Stimulated activated CD4-positive, alpha-beta T cell treated with anti-CD3 and anti-CD28 coated beads, Interleukin-4, amount 100 ng/mL, for 4 hours (primary cell): ENCODE measurements at regions not wholly inside any gene's neighbourhood (a gene's known extent, or its start where the extent isn't known, plus 50 kb on each side); places are given as distances from the start of the nearest gene placed in this dataset.

ENCODE experiments used
- DNase-seq, 2 experiments: peaks; one replicate each; pipeline ENCODE4 v3.0.0-alpha.2; 2020

DNA sequence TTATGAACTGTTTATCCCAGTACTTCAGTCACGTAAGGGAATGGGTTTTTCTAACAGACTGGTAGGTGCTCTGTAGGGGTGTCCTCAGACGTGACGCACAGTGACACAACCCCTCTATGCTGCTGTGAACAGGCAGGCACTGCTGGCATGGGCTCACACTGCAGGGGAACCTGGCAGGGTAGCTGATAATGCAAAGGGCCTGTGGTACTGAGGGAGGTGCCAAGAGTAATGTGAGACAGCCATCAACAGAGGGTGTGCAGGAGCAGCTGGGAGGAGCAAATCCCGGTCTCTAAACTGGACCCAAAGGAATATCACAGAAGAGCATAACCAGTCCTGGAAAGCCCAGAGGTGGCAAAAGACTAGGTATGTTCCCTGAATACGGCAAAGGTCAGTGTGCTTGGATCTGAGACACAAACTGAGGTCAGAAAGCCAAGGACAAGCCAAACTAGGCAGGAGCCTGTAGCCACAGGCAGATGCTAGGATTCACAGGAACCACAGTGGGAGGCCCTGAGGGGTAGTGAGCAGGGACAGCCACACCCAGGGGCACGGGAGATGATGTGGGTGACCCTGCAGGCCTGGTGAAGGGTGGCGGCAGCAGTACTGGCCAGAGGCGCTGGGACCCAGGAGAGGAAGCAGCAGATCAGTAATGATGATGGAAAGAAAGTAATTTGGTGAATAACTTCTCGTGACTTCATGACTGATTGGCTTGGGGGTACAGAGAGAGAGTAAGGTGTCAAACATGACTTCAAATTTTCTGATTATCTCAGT lies 248.1 kb upstream of the CHRNA7 start:
- DNase-seq = no peak

DNA sequence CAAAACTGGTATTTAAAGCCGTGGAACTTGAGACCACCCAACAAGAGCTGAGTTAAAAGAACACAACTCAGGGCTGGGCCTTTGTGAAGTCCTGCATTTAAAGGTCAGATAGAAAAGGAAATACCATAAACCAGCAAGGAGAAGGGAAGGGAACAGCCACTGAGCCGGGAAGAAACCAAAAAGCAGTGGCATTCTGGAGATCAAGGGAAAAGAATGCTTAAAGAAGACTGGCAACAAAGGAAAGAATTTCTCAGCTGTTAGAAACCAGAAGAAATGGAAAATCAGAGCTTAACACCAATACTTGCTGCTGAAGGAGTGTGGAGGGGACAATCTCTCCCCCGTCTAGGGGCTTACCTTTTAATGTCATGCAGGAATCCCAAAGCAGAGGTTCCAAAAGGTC lies 247.4 kb upstream of the CHRNA7 start:
- no peak for DNase-seq

DNA sequence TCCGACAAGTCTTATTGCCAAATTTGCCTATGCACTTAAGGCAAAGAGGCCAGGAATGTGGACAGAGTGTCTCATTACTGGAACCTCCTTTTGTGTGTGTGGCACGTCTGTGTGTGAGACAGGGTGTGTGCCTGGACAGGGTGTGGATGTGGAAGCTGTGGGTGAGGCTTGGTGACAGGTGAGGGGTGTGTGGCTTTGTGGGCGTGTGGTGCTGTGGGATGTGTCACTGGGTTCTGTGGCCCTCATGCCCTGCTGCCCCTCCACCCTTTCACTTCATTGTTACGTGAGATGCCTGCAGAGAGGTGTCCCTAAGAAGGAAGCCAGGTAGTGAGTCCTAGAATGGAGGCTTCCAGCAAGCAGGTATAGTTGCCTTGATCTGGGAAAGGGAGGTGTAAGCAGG lies 244.0 kb upstream of the CHRNA7 start:
- DNase-seq = no peak

DNA sequence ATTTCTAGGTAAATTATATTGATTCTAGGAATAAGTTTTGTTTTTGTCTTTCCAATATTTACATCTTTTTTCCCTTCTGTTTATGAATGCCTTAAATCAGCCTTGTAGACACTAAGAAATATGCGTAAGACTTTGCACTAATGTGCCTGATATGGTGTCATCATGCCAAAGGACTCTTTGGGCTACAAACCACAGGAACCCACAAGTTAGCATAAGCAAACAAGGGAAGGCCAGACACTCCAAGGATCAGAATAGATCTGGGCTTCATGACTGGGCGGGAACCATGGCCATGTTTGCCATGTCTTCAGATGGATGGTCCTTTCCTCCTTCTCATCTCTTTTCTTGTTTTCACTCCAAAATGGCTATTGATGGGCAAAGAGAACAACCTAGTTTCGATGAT lies 242.2 kb upstream of the CHRNA7 start:
- no peak for DNase-seq

DNA sequence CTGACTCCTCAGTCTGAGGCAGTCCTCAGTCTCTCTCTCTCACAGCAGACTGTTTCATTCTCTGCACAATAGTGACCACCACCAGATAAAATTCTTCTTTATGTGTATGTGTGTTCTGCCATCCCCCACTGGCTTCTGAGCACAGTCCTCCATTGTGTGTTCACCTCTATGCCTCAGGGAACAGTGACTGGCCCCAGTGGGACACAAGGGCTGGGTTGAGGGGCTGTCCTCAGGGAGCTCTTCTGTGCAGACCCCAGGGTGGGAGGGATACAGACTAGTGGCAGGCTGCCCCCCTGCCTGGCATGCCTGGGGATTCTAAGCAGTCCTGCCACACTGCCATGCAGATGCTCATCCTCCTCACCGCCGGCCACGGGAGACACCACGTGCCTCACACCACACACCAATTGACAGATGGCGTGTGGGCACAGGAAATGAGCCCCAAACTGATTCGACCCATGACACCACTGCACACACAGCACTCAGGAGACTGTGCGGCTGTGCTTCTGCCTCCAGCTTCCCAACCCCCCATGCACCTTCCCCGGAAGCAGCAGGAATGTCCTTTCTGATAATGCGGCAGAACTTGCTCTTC lies 237.6 kb upstream of the CHRNA7 start:
- DNase-seq = no peak

DNA sequence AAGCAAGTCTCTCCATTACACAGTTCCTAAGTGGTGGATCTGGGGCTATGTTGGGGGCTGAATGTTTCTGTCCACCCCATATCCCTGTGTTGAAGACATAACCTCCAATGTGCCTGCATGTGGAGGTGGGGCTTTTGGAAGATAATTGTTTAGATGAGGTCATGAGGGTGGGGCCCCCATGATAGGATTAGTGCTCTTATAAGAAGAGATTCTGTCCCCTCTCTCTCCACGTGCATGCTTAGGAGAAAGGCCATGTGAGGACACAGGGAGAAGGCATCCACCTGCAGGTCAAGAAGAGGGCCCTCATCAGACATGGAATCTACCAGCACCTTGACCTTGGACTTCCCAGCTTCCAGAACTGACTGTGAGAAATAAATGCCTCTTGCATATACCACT lies 231.0 kb upstream of the CHRNA7 start:
- no peak for DNase-seq

DNA sequence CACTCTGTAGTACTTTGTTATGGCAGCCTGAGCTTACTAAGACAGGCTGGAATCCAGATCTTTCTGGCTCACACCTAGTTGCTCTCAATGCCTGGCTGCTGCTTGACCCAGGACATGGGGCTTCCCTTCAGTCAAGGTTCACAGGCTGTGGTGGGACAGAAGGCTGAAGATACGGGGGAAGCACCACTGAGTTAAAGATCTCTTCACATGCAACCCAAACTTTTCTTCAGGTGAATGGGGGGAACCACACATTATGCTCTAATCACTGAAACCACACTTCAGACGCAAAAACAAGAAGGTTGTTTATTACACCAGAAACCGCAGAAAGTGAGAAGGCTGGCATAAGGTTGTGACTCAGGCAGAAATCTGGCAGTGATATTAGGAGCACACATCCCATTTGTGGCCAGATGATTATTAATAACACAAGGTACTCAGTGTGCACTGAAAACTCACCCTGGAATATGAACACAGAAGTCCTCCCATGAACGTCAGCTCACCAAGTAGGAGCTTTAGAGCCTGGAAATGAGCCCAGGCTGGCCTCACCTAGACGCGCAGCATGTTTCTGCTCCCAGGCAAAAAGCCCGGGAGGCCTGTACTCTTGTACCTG lies 230.5 kb upstream of the CHRNA7 start:
- DNase-seq = no peak

DNA sequence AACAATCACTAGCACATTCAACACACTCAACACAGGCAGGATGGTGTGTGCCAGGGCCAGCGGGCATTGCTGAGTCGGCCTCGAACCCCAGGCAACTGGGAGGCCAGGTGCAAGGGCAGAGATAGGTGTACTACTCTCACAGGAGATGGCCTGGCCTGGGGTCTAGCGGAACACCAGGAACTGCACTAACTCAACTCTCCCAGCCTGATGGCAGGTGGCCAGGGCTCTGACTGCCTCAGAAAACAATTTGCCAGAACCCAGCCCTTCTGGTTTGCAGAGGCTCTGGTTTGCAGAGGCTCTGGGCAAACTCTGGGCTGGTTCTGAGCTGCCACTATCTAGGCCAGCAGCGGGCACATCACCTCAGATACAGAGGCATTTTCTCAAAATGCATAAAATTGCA lies 229.2 kb upstream of the CHRNA7 start:
- no peak for DNase-seq

DNA sequence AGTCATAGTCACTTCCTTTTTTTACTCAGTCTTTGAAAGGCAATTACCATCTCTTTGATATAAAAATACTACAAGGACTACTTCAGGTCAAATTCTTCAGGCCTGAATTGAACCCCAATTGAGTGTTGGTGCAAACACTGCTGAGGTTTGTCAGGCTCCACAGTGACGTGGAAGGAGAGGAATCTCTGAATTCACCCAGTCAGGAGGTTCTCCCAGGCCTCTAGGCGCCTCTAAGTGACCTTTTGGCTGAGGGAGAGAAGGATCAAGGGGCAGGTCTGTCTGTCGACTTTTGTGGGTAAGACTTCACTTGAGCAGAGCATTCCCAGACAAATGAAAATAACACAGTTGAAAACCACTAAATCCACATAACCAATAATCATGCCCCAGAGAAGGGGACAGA lies 227.6 kb upstream of the CHRNA7 start:
- no peak for DNase-seq

DNA sequence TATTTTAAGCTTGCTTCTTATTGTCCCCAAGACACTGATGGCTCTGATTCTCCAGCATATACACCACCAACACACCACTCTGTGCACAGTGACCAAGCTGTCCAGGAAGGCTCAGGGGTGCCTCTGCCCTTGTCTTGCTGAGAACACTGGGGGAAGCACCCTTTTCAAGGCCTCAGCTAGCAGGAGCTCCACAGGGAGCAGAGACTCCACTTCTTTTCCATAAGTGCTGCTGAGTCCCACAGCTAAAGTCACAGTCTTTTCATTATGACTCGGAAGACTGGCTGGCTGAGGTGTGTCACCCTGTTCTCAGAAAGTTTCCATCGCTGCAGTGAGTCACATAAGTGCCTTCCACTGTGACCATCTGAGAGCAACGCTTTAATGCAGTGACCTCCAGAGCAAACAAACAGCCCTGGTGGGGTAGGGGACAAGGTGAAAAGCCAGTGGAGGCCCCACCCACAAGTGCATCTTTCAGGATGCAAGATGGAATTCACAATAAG lies 226.9 kb upstream of the CHRNA7 start:
- DNase-seq = no peak

DNA sequence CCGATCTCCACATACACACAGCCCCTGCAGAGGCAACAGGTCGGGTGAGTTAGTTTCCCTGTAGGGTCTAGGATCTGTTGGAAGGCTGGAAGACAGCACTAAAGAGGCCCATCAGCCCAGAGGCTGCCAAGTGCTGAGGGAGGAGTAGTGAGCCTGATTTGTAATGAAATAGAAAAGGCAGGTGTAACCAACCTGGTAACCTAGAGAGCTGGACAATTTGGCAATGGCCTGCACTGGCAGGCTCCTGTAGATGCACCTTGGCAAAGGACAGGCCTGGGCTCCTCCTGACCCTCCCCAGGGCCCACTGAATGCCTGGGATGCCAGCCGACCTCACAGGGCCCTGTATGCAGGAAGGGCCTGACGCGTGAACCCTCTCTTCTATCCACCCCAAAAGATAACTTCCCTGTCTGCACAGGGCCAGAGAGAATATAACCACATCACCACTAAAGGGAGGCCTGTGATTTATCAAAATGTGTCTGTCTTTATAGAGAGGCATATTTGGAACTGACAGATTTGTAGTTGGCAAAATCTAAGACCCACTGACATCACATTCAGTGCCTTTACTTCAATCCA lies 225.1 kb upstream of the CHRNA7 start:
- DNase-seq = no peak

DNA sequence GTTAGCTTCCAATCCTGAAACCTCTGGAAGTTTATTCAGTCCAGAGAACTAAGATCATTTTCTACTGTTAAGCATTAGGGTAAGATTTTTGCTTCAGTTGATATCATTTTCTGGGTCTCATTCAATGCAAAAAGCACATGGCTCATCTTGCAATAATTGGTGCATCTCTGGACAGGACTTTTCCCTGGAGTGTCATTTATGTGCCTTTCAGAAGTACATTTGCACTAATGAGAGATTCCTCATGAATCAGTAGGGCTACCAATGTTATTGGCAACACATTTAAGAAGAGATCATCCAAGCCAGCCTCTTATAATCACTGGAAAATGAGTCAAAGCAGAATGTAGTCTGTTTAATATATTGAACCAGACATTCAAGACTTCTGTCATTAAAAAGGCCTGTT lies 224.2 kb upstream of the CHRNA7 start:
- no peak for DNase-seq

DNA sequence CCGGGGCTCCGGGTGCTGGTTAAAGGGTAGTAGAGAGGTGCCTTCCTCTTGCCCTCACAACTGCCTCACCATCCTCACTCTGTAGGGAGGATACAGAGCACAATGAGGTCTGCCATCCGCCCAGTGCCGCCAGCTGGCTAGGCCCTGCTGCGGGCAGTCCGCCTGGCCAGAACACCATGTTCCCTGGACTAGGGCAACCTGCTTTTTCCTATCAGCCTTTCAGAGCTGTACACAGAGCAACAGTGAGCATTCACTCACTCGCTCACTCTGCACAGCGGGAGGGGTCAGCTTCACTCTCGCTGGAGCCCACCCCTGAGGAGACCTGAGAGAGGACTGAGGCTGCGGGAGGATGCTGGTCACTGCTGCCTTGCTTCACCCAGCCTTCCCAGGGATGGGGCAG lies 218.7 kb upstream of the CHRNA7 start:
- DNase-seq = no peak

DNA sequence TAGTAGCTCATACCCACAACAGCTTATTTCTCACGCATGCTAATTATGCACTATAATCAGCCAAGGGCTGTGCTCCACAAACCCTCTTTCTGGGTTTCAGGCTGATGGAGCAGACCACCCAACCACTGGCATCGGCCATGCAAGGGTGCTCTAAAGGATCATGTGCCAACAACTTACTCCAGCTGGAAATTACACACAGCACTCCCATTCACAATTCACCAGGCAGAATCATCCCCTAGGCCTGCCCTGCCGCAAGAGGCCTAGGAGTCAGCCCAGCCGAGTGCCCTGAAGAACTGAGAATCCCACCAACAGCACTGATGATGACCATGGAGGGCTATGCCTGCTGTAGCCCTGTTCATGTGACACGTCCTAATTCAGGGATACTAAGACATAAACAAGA lies 216.2 kb upstream of the CHRNA7 start:
- DNase-seq = no peak

DNA sequence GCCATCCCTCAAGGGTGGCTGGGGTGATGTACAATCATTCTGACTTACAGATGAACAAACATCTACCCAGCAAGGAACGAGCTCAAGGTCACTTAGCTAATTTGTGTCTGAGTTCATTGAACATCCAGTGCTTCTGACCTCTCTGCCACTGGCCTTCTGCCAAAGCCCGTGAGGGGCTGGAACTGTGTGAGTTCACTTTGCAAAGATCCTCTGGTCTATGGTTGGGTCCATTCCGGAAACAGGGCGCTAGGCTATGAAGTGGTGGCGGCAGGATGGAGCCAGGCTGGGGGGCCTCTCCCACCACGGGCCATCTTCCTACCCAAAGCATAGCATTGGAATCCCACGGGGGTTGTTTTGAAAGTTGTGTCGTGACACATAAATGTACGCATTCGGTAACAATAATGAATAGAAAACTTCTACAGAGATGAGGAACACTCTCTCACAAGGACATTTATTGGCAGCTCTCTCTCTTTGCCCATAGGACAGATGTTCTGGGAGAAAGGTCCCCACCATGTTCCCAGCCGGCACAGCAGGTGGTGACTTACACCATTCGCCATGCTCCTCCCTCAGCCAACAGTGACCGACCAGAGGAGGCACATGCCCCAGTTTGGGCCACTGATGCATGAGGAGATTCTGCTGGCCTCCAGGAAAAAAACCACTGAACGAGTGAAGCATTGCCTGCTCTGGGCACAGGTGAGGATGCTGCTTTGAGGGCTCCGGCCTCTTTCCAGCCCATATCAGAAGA lies 214.7 kb upstream of the CHRNA7 start:
- no peak for DNase-seq

DNA sequence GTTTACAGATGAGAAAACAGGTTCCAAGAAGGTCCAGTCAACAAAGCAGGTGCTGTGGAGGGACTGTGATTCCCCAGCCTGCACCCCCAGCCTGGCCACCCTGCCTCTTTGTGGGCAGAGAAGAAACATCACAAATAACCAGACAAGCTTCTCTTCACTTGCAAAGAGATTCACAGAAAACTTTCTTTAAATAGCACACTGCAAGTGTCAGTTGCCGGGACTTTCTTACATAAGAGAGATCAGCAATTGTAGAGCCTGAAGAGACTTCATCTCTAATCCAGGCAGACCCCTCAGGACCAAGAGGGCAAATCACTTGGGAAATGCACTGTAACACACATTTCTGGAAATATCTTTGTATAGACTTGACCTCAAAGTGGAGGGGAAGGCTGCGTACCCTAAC lies 207.9 kb upstream of the CHRNA7 start:
- no peak for DNase-seq

DNA sequence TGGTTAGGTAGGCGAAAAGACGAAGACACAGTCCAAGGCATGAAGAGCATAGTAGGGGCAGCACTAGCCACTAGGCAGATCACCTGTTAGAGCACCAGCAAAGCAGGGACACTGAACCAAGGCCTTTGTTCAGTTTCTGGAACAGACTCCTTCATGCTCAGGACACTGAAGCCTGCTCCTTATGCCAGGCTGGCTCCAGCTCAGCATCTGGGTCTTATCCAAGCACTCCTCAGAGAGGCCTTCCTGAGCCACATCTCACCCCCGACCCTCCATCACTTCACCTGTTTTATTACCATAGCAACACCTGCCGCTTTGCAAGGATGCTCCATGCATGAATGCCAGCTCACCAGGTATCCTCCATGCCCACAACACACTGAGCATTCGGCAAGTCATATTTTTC lies 206.3 kb upstream of the CHRNA7 start:
- no peak for DNase-seq

DNA sequence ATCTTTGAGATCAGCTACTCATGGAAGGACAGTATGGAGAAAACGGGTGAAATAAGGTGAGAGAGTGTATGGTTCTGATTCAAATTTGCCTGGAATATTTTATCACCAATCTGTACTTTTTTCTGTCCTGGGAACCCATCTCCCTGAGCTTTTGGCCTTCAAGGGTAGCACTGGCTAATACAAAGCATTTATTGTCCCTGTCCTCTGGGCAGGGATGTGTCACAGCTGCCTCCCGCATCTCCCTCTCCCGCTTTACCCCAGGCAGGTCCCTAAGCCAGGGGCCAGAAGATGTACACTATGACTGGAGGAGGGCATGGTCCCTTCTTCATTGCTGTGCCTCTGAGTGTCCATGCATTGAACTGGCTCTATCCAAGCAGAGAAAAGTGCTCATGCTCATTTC lies 201.7 kb upstream of the CHRNA7 start:
- DNase-seq = no peak

DNA sequence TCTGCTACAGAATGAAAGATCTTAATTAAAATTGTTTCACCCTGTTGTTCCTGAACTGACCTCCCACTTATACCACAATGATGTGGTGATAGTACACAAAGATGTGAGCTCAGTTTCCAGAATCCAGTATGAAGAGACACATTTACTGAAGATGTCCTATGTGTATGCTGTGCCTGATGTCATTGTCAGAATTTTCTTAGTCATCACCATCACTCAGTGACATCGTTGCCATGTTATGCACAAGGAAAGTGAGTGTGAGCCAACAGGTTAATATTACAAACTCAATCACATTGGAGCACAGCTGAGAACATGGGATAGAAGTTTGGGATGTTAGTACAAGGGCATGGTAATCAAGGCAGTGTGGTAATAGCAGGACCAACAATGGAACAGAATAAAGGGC lies 199.7 kb upstream of the CHRNA7 start:
- DNase-seq = no peak

DNA sequence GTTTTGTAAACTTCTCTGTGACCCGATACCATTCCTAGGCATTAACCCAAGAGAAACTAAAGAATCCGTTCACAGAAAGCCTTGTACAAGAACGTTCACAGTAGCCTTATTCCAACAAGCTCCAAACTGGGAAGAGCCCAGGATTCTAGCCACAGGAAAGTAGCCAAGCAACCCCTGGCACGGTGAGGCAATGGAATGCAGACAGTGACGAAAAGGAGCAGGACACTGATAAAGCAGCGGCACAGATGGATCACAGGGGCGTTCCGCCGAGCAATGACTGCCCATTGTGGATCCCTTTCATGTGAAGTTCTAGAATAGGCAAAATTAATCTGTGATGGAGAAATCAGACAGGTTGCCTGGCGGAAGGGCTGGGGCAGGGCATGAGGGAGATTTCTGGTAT lies 198.7 kb upstream of the CHRNA7 start:
- DNase-seq = no peak

DNA sequence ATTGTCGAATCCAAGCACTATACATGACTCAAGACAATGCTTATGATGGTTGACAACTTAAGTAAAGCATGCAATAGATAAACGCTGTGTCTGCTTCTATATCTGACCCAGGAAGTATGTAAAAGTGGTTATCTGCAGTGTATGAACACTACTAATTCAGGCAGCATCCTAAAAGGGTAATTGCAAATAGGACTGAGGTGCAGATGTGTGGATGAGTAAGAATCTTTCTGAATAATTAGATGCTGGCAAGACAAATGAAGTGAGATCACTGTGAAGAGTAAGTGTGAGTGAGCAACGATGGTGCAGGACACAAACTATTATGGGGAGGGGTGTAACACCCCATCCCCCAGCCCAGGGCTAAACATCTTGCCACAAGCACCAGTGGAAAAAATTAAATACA lies 195.7 kb upstream of the CHRNA7 start:
- DNase-seq = no peak

DNA sequence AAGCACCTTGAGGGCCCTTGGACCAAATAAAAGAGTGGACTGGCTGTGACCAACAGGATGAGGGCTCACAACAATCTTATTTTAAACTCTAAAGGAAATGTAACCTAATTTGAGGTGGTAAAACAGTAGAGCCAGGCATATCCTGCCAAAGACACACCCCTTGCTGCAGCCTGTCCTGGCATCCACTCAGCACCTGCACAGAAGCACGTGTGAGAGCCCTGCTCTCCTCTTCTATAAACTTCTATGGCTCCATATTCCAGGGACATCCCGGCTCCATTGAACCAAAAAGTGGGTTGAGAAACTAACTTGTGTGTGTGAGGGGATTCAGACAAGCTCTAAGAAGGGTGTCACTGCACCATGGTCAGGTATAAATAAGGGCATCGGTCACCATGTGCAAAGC lies 190.9 kb upstream of the CHRNA7 start:
- DNase-seq = no peak

DNA sequence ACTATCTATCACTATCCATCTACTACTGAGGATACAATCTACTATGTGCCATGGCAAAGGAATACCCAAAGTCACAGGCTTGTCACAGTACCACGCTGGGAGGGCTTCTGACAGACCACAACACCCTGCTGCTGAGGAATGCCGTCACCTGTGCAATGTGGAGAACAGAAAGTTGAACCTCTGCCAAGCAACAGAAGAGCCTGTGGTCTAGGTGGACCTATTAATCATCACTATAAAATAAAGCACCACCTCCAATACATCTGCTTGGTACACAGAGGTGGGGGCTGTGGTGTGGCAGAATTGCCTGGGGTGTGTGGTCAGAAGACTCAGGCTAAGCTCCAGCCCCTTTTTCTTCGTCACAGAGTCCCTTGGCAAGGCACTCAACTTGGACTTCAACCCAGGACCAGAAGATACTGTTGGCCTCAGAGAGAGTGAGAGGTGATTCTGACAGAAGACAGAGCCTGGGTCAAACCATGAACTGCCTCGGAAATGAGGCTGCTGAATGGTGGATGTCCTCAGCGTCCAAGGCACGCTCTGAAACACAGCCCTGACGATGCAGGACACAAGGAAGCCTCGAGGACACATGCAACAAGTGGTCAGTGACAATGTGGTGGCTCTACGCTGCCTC lies 189.4 kb upstream of the CHRNA7 start:
- DNase-seq = no peak
